ENCODE measurements at regions not wholly inside any gene's neighbourhood (a gene's known extent, or its start where the extent isn't known, plus 50 kb on each side); places are given as distances from the start of the nearest gene placed in this dataset.

DNA sequence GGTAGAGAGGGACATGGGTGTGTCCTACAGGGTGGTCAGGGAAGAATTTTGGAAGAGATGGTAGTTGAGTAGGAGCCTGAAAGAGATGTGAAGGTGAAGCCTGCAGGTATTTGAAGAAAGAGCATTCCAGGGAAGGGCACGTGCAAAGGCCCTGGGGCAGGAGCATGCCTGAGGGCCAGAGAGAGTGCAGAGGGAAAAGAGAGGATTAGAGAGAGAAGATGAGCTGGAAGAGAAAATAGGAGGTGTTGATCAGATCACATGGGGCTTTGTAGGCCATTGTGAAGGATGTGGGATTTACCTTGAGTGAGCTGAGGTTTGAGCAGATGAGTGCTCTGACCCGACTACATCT is 455.0 kb downstream of the HAPSTR1 start:
- Histone ChIP-seq H3K79me2 (ENCODE audit: insufficient read depth, low read length) (no peaks in the 10 kb centered on the region), H2AFZ (ENCODE audit: low read length) (no peak overlapping the region), H3K27me3 (ENCODE audit: insufficient read depth, low read length, poor library complexity, severe bottlenecking) (no peaks in the 10 kb centered on the region), H4K20me1 (ENCODE audit: insufficient read depth, low read length, poor library complexity, severe bottlenecking) (no peaks in the 10 kb centered on the region), H3K9me3 (ENCODE audit: insufficient read depth, low read depth, low read length) (no peaks in the 10 kb centered on the region), H3K4me2 (ENCODE audit: low read depth, low read length, poor library complexity, severe bottlenecking) (no peak overlapping the region), H3K36me3 (ENCODE audit: insufficient read depth, low read length) (no peaks in the 10 kb centered on the region), H3K4me3 (ENCODE audit: low read length, poor library complexity, severe bottlenecking) (no peak overlapping the region), H3F3A (ENCODE audit: low read depth) (no peaks in the 10 kb centered on the region), H3K4me1 (ENCODE audit: insufficient read depth, low read length, poor library complexity, severe bottlenecking) (no peaks in the 10 kb centered on the region), H3K9ac (ENCODE audit: low read depth, low read length, poor library complexity, severe bottlenecking) (no peak overlapping the region), H3K9me2 (replicated peaks; ENCODE audit: low read depth, low read length) (no peaks in the 10 kb centered on the region)
- no peak for TF ChIP-seq EZH2phosphoT487 (IDR thresholded peaks at IDR 0.05; ENCODE audit: borderline replicate concordance)
- TF ChIP-seq, protein P1, sequence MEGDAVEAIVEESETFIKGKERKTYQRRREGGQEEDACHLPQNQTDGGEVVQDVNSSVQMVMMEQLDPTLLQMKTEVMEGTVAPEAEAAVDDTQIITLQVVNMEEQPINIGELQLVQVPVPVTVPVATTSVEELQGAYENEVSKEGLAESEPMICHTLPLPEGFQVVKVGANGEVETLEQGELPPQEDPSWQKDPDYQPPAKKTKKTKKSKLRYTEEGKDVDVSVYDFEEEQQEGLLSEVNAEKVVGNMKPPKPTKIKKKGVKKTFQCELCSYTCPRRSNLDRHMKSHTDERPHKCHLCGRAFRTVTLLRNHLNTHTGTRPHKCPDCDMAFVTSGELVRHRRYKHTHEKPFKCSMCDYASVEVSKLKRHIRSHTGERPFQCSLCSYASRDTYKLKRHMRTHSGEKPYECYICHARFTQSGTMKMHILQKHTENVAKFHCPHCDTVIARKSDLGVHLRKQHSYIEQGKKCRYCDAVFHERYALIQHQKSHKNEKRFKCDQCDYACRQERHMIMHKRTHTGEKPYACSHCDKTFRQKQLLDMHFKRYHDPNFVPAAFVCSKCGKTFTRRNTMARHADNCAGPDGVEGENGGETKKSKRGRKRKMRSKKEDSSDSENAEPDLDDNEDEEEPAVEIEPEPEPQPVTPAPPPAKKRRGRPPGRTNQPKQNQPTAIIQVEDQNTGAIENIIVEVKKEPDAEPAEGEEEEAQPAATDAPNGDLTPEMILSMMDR (conservative IDR thresholded peaks at IDR 0.05; ENCODE audit: low read length): no peak

DNA sequence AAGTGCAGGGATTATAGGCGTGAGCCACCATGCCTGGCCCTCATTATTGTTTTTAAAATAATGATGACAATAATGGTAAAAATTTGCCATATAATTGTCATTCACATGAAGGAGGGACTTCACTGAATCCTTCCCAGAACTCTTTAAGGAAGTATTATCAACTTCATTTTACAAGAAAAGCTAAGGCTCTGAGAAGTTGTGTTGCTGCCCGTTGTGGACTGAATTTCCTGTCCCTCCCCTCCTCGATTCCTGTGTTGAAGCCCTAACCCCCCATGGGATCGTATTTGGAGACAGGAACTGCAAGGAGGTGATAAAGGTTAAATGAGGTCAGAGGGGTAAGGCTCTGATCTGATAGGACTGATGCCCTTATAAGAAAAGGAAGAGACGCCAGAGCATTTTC is 458.0 kb downstream of the HAPSTR1 start:
- no peaks in the 10 kb centered on the region for H3K9me3 ChIP-seq (ENCODE audit: insufficient read depth, low read depth, low read length)
- H3K4me3 ChIP-seq (ENCODE audit: low read length, poor library complexity, severe bottlenecking): no peak overlapping the region
- H2AFZ ChIP-seq (ENCODE audit: low read length): no peak overlapping the region
- no peak overlapping the region for H3K9ac ChIP-seq (ENCODE audit: low read depth, low read length, poor library complexity, severe bottlenecking)
- H3K36me3 ChIP-seq (ENCODE audit: insufficient read depth, low read length): no peaks in the 10 kb centered on the region
- H3K9me2 ChIP-seq (replicated peaks; ENCODE audit: low read depth, low read length): no peaks in the 10 kb centered on the region
- H3F3A ChIP-seq (ENCODE audit: low read depth): no peaks in the 10 kb centered on the region
- H3K79me2 ChIP-seq (ENCODE audit: insufficient read depth, low read length): no peaks in the 10 kb centered on the region
- no peaks in the 10 kb centered on the region for H3K27me3 ChIP-seq (ENCODE audit: insufficient read depth, low read length, poor library complexity, severe bottlenecking)
- H3K4me2 ChIP-seq (ENCODE audit: low read depth, low read length, poor library complexity, severe bottlenecking): no peak overlapping the region
- no peaks in the 10 kb centered on the region for H4K20me1 ChIP-seq (ENCODE audit: insufficient read depth, low read length, poor library complexity, severe bottlenecking)
- no peak for TF ChIP-seq EZH2phosphoT487 (IDR thresholded peaks at IDR 0.05; ENCODE audit: borderline replicate concordance)
- no peaks in the 10 kb centered on the region for H3K4me1 ChIP-seq (ENCODE audit: insufficient read depth, low read length, poor library complexity, severe bottlenecking)

DNA sequence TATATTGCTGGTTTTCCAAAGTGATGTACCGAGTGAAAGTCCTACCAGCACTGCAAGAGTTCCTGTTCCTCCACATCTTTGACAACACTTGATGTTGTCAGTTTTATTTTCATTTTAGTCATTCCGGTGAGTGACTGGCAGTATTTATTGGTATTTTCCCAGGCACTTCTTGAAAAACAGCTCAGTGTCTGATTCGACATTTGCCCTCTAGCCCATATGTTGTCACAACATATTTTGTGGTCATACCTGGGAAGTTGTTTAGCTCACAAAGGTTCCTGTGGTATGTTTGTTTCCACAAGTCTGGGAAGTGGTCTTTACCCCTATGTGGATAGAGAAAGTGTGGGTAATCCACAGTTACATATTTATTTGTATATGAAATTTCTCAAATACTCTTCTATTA is 463.6 kb downstream of the HAPSTR1 start:
- Histone ChIP-seq H3K9me3 (ENCODE audit: insufficient read depth, low read depth, low read length) (no peaks in the 10 kb centered on the region), H3F3A (ENCODE audit: low read depth) (no peaks in the 10 kb centered on the region), H3K79me2 (ENCODE audit: insufficient read depth, low read length) (no peaks in the 10 kb centered on the region), H3K4me1 (ENCODE audit: insufficient read depth, low read length, poor library complexity, severe bottlenecking) (no peaks in the 10 kb centered on the region), H2AFZ (ENCODE audit: low read length) (no peak overlapping the region), H4K20me1 (ENCODE audit: insufficient read depth, low read length, poor library complexity, severe bottlenecking) (no peaks in the 10 kb centered on the region), H3K27me3 (ENCODE audit: insufficient read depth, low read length, poor library complexity, severe bottlenecking) (no peaks in the 10 kb centered on the region), H3K4me2 (ENCODE audit: low read depth, low read length, poor library complexity, severe bottlenecking) (no peak overlapping the region), H3K9me2 (replicated peaks; ENCODE audit: low read depth, low read length) (no peaks in the 10 kb centered on the region), H3K36me3 (ENCODE audit: insufficient read depth, low read length) (no peaks in the 10 kb centered on the region), H3K9ac (ENCODE audit: low read depth, low read length, poor library complexity, severe bottlenecking) (no peak overlapping the region), H3K4me3 (ENCODE audit: low read length, poor library complexity, severe bottlenecking) (no peak overlapping the region)
- TF ChIP-seq, protein P1 (conservative IDR thresholded peaks at IDR 0.05; ENCODE audit: low read length): no peak
- no peak for TF ChIP-seq EZH2phosphoT487 (IDR thresholded peaks at IDR 0.05; ENCODE audit: borderline replicate concordance)

DNA sequence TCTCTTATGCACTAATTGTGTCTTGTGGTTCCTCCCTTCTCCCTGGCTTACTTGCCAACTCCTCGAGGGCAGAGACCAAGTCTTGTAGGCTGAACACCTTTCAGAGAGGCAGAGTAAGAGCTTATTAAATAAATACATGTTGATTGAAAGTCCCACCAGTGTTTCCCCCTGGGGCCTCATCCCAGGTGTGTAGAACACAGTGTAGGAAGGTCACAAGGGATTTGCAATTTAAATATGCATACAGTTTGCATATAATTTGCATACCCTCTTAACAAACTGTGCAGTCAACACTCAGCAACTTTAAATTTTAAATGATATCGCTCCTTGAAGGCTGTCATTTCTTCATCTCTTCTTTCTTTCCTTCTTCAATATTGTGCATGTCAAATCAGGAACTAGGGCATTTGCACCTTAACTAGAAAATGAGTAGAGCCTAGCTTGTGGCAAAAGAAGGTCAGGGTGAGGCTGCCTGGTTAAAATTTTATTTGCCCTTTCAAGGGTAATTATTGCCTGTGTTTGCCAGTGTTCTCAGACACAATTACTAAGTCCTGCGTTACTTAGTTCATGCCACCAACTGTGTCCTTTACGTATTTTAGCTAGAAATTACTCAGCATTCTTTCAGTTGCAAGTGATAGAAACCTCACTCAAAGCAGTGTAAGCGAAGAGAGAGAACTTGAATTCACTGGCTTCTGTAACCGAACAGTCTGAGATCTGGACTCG is 465.7 kb downstream of the HAPSTR1 start:
- H3K79me2 ChIP-seq (ENCODE audit: insufficient read depth, low read length): no peaks in the 10 kb centered on the region
- H3K36me3 ChIP-seq (ENCODE audit: insufficient read depth, low read length): no peaks in the 10 kb centered on the region
- H3K9me3 ChIP-seq (ENCODE audit: insufficient read depth, low read depth, low read length): no peaks in the 10 kb centered on the region
- no peaks in the 10 kb centered on the region for H4K20me1 ChIP-seq (ENCODE audit: insufficient read depth, low read length, poor library complexity, severe bottlenecking)
- no peak overlapping the region for H3K9ac ChIP-seq (ENCODE audit: low read depth, low read length, poor library complexity, severe bottlenecking)
- TF ChIP-seq EZH2phosphoT487 (IDR thresholded peaks at IDR 0.05; ENCODE audit: borderline replicate concordance): no peak
- TF ChIP-seq, protein P1 (conservative IDR thresholded peaks at IDR 0.05; ENCODE audit: low read length): no peak
- no peaks in the 10 kb centered on the region for H3K4me1 ChIP-seq (ENCODE audit: insufficient read depth, low read length, poor library complexity, severe bottlenecking)
- H3K4me2 ChIP-seq (ENCODE audit: low read depth, low read length, poor library complexity, severe bottlenecking): no peak overlapping the region
- H2AFZ ChIP-seq (ENCODE audit: low read length): no peak overlapping the region
- no peaks in the 10 kb centered on the region for H3K27me3 ChIP-seq (ENCODE audit: insufficient read depth, low read length, poor library complexity, severe bottlenecking)
- H3K9me2 ChIP-seq (replicated peaks; ENCODE audit: low read depth, low read length): no peaks in the 10 kb centered on the region
- H3F3A ChIP-seq (ENCODE audit: low read depth): no peaks in the 10 kb centered on the region
- no peak overlapping the region for H3K4me3 ChIP-seq (ENCODE audit: low read length, poor library complexity, severe bottlenecking)
